GM21360 (cell line): ENCODE measurements at regions not wholly inside any gene's neighbourhood (a gene's known extent, or its start where the extent isn't known, plus 50 kb on each side); places are given as distances from the start of the nearest gene placed in this dataset.
"Not testable (repeated sequence)": the region's sequence is repeated elsewhere in the genome, so short reads cannot be mapped to it uniquely, and the experiment has no call there.

ENCODE experiments used
- ATAC-seq: cut with Tn5 transposase; IDR thresholded peaks from one replicate; pipeline ENCODE4 v1.9.1; 2021; ENCODE audit warnings: mild to moderate bottlenecking, moderate library complexity; ENCODE audit not compliant: unreplicated experiment

DNA sequence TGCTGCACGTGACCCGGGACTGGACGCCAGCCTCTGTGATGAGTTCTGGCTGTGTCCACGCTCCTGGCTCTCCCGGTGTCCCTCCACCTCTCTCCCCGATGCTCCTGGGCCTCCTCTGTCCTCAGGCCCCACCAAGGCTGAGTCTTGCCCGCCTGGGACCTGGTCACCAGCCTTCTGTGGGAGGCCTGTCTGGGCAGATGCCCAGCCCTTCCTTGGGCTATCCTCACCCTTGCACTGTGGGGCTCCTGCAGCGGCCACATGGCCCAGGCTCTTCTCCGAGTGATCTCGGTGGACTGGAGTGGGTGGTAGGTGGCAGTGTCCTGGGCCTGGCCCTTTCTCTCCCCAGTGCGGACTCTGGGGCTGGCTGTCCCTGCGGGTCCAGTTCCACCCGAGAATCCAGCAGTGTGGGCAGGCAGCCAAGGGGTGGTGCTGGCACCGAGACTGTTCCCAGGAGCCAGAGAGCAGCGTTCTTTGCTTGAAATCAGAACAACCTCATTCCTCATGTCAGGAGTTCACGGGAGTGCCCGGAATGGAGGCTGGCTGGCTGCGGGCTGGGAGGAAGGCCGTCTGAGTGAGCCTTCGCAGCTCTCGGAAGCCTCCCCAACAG lies 94.6 kb downstream of the TMEM121 start:
- not testable (repeated sequence) for ATAC-seq

DNA sequence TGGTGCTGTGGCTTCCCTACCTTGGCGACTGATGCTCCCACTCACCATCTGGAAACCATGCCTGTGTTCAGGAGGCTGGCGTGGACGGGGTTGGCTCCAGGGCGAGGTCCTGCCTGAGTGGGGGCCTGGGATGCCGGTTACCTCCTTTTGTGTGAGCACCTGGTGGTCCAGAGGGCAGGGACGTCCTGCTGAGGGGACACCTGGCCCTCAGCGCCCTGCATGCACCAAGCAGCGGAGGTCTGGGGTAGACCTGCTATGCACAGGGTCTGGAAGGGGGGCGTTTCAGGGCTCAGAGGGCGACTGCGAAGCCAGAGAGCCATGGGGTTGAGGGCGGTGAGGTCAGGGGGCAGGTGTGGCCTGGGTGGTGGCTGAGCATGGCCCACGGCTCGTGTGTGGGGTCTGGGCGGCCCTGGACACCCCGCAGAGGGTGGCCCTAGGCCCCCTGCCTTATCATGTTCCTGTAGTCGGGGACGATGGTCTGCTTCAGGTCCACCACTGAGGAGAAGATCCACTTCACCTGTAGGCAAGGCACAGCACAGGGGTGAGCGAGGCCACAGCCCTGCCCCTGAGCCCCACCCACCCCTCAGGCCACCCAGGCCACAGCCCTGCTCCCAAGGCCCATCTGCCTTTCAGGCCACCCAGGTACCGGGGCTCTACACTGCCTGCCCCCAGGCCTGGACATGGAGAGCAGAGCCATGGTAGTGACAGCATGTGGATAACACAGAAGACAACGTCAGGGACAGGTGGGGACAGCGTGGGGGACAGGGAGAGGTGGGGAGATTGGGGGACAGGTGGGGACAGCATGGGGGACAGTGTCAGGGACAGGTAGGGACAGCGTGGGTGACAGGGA lies 95.3 kb downstream of the TMEM121 start:
- not testable (repeated sequence) for ATAC-seq

DNA sequence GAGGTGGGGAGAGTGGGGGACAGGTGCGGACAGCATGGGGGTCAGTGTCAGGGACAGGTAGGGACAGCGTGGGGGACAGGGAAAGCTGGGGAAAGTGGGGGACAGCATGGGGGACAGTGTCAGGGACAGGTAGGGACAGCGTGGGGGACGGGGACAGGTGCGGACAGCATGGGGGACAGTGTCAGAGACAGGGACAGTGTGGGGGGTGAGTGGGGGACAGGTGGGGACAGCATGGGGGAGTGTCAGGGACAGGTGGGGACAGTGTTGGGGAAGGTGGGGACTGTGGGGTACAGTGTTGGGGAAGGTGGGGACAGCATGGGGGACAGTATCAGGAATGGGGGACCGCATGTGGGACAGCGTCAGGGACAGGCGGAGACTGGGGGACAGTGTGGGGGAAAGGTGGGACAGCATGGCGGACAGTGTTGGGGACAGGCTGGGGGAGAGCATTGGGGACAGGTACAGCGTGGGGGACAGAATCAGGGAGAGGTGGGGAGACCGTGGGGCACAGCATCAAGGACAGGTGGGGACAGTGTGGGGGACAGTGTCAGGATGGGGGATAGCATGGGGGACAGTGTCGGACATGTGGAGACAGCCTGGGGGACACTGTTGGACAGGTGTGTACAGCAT lies 96.1 kb downstream of the TMEM121 start:
- ATAC-seq: no peak

DNA sequence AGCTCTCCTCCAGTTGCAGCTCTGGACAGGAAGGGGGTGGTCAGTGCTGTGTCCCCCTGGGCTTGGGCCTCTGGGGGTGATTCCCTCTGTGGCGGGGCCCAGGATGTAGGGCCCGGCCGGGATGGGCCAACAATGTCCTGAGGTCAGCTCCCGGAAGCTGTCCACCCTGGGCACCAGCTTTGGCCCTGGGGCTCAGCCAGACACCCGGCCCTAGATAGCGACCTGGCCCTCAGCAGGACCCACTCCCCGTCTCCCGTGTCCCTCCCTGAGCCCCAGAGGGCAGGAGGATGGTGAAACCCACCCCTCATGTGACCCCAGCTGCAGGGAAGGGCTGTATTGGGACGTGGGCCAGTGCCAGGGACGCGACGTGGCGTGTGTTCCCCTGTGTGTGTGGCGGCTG lies 96.8 kb downstream of the TMEM121 start:
- not testable (repeated sequence) for ATAC-seq

DNA sequence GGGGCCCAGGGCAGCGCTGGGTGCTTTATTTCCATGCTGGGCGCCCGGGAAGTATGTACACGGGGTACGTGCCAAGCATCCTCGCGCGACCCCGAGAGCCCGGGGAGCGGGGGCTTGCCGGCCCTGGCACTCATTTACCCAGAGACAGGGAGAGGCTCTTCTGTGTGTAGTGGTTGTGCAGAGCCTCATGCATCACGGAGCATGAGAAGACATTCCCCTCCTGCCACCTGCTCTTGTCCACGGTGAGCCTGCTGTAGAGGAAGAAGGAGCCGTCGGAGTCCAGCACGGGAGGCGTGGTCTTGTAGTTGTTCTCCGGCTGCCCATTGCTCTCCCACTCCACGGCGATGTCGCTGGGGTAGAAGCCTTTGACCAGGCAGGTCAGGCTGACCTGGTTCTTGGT lies 98.0 kb downstream of the TMEM121 start:
- not testable (repeated sequence) for ATAC-seq

DNA sequence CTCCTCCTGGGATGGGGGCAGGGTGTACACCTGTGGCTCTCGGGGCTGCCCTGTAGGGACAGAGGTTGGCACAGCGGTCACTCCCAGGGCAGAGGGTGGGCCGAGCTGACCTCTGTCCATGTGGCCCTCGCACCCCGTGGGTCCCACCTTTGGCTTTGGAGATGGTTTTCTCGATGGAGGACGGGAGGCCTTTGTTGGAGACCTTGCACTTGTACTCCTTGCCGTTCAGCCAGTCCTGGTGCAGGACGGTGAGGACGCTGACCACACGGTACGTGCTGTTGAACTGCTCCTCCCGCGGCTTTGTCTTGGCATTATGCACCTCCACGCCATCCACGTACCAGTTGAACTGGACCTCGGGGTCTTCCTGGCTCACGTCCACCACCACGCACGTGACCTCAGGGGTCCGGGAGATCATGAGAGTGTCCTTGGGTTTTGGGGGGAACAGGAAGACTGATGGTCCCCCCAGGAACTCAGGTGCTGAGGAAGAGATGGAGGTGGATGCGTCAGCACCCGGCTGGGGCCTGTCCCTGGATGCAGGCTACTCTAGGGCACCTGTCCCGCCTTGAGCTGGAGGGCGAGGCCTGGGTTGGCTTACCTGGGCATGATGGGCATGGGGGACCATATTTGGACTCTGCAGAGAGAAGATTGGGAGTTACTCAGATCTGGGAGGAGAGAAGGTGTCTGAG lies 98.5 kb downstream of the TMEM121 start:
- not testable (repeated sequence) for ATAC-seq

DNA sequence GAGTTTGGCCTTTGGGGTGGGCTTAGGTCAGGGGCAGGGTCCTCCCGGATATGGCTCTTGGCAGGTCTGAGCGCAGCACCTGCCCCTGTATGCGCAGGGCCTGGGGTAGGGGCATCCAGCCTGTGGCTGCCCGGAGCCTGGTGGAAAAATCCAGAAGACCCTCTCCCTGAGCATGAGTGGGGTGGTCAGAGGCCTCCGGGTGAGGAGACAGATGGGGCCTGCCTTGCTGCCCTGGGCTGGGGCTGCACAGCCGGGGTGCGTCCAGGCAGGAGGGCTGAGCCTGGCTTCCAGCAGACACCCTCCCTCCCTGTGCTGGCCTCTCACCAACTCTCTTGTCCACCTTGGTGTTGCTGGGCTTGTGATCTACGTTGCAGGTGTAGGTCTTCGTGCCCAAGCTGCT lies 99.1 kb downstream of the TMEM121 start:
- ATAC-seq: not testable (repeated sequence)

DNA sequence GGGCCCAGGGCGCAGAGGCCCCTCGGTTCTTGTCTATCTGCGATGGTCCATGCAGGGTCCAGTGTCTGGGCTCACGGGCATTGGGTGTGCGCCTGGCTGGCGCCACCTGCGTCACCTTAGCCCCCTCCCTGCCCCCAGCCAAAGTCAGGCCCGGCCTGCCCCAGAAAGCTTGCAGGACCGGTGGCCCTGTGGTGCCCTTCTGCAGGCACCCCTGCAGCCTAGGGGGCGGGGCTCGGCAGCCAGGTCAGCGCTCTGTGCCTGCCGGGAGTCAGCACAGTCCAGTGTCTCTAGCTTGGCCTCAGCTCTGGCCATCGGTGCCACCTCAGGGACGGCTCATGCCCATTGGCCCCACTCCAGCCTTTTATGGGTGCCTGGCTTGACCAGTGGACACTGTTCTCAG lies 99.7 kb downstream of the TMEM121 start:
- not testable (repeated sequence) for ATAC-seq

DNA sequence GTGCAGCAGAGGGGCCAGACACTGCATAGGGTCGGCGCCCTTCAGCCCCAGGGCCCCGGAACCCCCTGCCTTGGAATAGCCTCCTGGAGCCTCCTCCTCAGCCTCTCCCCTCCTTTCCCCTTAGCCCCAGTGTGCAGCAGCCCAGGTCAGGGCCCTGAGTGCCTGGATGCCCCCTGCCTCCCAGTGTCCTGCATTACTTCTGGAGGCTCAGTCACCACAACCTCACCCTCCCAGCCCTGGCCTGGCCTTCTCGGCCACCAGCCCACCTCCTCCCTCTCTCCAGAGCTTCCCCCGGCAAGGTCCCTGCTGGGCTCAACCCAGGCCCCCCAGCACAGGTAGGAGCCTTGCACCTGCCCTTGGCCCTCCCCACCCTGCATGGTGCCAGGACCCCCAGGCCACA lies 100.3 kb downstream of the TMEM121 start:
- ATAC-seq: not testable (repeated sequence)

DNA sequence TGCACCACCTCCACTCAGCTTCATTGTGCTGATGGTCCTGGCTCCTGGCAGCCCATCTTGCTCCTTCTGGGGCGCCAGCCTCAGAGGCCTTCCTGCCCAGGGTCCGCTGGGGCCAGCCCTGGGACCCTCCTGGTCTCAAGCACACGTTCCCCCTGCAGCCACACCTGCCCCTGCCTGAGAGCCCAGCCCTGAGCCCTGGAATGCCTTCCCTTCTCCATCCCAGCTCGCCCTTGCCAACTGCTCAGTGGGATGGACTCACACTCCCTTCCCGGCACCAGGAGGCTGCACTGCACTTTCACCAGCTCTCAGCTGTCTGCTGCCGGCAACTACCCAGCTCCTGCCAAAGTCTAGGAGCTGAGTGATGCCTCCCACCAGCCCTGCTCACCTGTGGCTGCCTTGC lies 100.9 kb downstream of the TMEM121 start:
- not testable (repeated sequence) for ATAC-seq

DNA sequence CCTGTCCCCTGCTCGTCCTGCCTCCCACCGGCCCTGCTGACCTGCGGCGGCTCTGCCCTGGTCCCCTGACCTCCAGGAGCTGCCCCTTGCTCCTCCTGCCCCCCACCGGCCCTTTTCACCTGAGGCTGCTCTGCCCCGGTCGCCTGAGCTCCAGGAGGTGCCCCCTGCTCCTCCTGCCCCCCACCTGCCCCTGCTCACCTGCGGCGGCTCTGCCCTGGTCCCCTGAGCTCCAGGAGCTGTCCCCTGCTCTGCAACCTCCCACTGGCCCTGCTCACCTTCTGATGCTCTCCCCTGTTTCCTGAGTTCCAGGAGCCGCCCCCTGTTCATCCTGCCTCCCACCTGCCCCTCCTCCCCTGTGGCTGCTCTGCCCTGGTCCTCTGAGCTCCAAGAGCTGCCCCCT lies 101.3 kb downstream of the TMEM121 start:
- ATAC-seq: no peak

DNA sequence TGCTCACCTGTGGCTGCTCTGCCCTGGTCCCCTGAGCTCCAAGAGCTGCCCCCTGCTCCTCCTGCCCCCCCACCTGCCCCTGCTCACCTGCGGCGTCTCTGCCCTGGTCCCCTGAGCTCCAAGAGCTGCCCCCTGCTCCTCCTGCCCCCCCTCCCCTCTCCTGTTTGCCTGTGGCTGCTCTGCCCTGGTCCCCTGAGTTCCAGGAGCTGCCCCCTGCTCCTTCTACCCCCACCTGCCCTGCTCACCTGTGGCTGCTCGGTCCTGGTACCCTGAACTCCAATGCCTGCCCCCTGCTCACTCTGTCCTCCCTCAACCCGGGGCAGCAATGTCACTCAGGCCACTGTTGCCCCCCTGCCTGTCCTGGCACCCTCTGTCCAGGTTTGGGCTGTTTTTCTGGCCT lies 101.7 kb downstream of the TMEM121 start:
- ATAC-seq: not testable (repeated sequence)

DNA sequence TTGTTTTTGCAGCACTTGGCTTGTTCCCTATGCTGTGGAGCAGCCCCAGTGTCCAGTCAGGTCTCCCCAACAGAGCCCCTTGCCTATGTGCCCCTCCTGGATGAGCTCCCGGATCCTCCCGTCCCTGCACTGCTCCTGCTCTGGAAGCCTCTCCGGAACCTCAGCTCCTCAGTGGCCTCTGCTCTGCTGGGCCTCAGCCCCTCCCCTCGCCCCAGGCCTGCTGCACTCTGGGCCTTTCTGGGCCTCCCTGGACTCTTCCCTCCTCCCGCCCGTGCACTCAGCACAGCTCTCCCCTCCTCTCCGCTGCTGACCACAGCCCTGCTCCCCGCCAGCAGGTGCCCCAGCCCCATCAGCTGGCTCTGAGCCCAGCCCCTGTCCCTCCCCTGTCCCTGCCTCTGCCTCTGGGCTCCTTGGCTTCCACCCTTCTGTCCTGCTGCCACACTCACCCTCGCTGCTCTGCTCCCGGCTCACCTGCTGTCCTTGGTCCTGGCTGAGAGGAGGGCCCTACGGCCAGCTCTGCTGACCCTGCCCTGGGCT lies 102.2 kb downstream of the TMEM121 start:
- not testable (repeated sequence) for ATAC-seq

DNA sequence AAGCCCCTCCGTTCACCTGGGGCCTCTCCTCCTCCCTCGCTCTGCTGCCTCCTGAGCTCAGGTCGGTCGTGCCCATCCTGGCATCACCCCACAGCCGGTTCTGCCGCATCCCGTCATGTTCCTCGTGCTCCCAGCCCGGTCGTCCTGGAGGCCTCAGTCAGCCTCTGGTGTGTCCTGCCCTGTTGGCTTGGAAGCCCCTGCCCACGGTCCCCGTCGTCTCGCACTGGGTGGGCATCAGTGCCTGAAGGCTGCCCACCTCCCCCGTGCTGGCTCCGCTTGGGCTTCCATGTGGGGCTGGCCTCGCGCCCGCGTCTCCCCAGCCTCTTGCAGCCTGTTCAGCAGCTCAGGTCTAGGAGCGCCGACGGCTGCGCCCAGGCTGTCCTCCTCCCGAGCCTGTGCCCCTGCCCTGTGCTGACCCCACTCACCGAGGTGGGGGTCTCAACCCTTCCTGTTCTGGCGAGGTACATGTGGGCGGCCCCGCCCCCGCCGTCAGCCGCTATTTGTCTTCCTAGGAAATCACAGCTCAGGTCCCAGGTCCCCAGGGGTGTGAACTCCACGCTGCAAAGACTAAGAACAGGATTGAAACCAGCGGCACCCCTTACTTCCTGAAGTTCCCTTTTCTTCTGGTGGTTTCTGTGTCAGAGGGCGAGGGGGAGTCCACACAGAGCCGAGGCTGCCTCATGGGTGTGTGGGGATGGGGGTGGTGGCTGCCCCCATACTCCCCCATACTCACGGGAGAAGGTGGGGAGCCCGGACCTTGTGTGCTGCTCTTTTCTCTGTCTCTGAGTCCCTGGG lies 102.9 kb downstream of the TMEM121 start:
- ATAC-seq: not testable (repeated sequence)

DNA sequence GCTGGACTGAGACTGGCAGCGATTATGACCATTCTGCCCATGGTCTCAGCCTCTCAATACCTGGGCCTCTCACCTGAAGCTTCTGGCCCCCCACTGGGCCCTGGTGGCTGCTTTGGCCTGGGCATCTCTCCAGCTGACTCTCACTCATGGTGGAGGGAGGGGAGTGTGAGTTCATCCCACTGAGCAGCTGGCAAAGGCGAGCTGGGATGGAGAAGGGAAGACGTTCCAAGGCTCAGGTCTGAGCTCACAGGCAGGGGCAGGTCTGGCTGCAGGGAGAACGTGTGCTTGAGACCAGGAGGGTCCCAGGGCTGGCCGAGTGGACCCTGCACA lies 103.5 kb downstream of the TMEM121 start:
- no peak for ATAC-seq

DNA sequence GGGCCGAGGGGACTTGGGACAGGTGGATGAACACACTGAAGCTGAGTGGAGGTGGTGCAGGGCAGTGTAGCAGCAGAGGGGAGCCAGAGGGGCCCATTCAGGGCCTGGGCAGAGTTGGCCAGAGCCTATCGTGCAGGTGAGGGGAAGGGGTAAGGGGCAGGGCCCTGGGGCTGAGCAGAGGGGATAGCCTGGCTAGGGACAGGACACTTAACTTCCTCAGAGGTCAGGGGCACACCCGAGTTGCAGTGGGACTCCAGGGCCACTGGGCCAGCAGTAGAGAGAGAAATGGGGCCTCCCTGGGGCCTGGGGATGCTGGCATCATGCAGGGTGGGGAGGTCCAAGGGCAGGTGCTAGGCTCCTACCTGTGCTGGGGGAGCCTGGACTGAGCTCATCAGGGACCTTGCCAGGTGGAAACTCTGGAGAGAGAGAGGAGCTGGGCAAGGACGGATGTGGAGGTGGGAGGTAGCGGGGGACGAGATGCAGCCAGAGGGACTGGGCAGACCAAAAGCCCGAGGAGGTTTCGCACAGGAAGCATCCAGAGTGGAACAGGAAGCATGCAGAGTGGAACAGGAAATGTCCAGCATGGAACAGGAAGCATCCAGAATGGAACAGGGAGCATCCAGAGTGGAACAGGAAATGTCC lies 104.0 kb downstream of the TMEM121 start:
- ATAC-seq: not testable (repeated sequence)

DNA sequence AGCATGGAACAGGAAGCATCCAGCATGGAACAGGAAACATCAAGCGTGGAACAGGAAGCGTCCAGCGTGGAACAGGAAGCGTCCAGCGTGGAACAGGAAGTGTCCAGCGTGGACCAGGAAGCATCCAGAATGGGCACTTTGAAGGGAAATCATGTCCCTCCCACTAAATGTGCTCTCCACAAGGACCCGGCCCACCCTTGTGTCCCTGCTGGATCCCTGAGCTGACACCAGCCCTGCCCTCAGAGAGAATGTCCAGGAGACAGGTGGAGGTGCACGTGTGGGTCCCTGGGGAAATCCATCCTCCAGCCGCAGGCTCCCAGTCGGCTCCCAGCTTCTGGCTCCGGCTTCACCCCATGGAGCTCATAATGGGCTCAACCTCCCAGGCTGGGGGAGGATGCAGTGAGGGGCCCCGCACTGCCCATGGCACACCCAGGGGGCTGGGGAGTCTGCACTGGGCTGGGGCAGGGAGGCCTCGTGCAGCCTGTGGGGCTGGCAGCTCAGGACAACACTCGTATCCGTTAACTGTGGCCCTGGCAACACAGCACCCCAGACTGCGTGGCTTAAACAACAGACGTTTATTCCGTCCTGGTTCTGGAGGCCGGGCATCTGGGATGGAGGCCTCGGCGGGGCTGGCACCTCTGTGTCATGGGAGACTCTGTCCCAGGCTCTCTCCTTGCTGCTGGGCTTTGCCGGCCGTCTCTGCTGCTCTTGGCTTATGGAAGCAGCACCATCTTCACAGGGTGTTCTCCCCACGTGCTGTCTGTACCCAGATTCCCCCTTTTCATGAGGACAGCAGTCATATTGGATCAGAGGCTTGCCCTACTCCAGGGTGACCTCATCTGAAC lies 104.8 kb downstream of the TMEM121 start:
- ATAC-seq: not testable (repeated sequence)

DNA sequence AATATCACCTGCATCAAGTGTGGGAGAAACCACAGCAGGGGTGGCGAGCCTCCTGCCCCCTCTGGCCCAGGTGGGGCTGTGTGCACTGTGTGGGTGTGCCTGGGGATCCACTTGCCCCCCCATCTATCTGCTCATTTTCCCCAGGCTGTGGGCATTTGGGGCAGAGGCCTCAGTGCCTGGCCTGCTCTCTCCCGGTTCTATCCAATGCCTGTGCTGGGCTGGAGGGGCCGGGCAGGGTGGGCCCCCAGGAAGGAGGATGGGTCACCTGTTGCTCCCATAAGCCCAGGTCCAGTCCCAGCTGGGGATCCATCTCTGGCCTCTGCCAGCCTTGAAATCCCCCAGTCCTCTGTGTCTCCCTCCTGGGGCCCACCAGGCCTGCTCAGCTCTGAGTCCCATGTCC lies 105.6 kb downstream of the TMEM121 start:
- no peak for ATAC-seq

DNA sequence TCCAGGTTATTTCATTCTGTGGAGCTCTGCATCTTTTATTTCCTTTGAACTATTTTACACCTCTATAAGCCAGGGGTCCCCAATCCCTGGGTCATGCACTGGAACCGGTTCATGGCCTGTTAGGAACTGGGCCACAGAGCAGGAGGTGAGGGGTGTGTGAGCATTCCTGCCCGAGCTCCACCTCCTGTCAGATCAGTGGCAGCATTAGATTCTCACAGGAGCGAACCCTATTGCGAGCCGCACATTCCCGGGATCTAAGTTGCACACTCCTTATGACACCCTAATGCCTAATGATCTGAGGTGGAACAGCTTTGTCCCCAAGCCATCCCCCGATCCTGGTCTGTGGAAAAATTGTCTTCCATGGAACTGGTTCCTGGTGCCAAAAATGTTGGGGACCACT lies 107.2 kb downstream of the TMEM121 start:
- ATAC-seq: not testable (repeated sequence)
